ENCODE measurements at regions not wholly inside any gene's neighbourhood (a gene's known extent, or its start where the extent isn't known, plus 50 kb on each side); places are given as distances from the start of the nearest gene placed in this dataset.

DNA sequence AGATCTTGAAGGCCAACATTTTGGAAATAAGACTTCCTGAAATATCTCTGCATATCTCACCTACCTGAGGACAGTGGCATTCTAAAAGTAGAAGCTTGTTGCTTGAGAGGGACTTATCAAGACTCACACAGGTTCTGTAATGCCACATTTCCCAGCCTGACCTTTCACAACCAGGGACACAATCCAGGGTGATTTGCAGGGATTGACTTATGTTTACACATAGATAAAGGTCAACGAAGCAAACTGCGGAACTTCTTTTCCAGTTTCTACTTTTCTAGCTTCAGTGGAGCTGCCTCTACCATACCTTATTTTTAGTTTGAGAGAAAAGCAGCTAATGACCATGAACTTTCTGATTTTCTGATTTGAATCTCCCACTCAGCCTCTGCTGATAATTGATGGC lies 148.7 kb downstream of the SLC16A9 start (continued):
- TF ChIP-seq SP4 (IDR thresholded peaks at IDR 0.05; ENCODE audit: low read length) (no peak), KDM4A (IDR thresholded peaks at IDR 0.05; ENCODE audit: low read depth, low read length, severe bottlenecking) (no peak), SRF (IDR thresholded peaks at IDR 0.05; ENCODE audit: low read depth, low read length) (no peak)
